Lung (tissue), 11 donors: ENCODE measurements at regions not wholly inside any gene's neighbourhood (a gene's known extent, or its start where the extent isn't known, plus 50 kb on each side); places are given as distances from the start of the nearest gene placed in this dataset.

Experiments
- ATAC-seq: fragments of 200-7000 bp; cut with Tn5 transposase; one replicate; pipeline ENCODE4 v1.9.1; 2020; ENCODE audit warnings: moderate number of reproducible peaks; ENCODE audit not compliant: insufficient read depth, low FRiP score
- DNase-seq, 3 donors: peaks; one replicate each; pipeline ENCODE4 v3.0.0-alpha.2; 2013 to 2017
- H3K27ac ChIP-seq, 2 donors: one replicate each; pipeline ENCODE4 v1.5.1; 2013; ENCODE audit warnings: mild to moderate bottlenecking in 2 of 2, moderate library complexity in 2 of 2, control low read depth in 1 of 2, inconsistent platforms in 1 of 2, low read depth in 1 of 2, low read length in 1 of 2
- H3K27me3 ChIP-seq, 3 donors: one replicate each; pipeline ENCODE4 v1.5.1; 2013; ENCODE audit warnings: low read length in 2 of 3; ENCODE audit not compliant: control insufficient read depth in 3 of 3, insufficient read depth in 3 of 3
- H3K36me3 ChIP-seq, 4 donors: one replicate each; pipeline ENCODE4 v1.5.1; 2013; ENCODE audit warnings: low read length in 4 of 4, mild to moderate bottlenecking in 1 of 4, moderate library complexity in 1 of 4; ENCODE audit not compliant: control insufficient read depth in 4 of 4, insufficient read depth in 4 of 4
- H3K4me1 ChIP-seq, 5 donors: one replicate each; pipeline ENCODE4 v1.5.1; 2013; ENCODE audit warnings: low read length in 5 of 5, mild to moderate bottlenecking in 2 of 5, moderate library complexity in 1 of 5; ENCODE audit not compliant: control insufficient read depth in 5 of 5, insufficient read depth in 5 of 5
- H3K4me3 ChIP-seq: one replicate; pipeline ENCODE4 v1.5.1; 2013; ENCODE audit warnings: mild to moderate bottlenecking, control low read depth, moderate library complexity
- H3K9ac ChIP-seq, 2 donors: one replicate each; pipeline ENCODE4 v1.5.1; 2013; ENCODE audit warnings: low read length in 2 of 2, control low read depth in 1 of 2; ENCODE audit not compliant: insufficient read depth in 1 of 2
- H3K9me3 ChIP-seq, 4 donors: one replicate each; pipeline ENCODE4 v1.5.1; 2013; ENCODE audit warnings: low read length in 3 of 4, mild to moderate bottlenecking in 1 of 4, moderate library complexity in 1 of 4; ENCODE audit not compliant: control insufficient read depth in 4 of 4, insufficient read depth in 3 of 4
- WGBS, 2 donors: extraction: QIAGEN DNeasy Blood & Tissue Kit; methylation state at CpG; one replicate each; pipeline ENCODE4 v1.1.7; 2013; 5-methylcytosine and 5-hydroxymethylcytosine counted together
- TF ChIP-seq, protein P1 (sequence below): IDR thresholded peaks from 2 replicates; pipeline ENCODE4 v1.5.1; 2012; ENCODE audit warnings: mild to moderate bottlenecking; ENCODE audit errors: control extremely low read depth, extremely low read depth
- donor health status: control.
- donor health status: control.
- donor health status: Bipolar disorder and iron deficiency.
- donor health status: healthy.
- donor health status: DM: yes; HTN: yes; CAD: no.

DNA sequence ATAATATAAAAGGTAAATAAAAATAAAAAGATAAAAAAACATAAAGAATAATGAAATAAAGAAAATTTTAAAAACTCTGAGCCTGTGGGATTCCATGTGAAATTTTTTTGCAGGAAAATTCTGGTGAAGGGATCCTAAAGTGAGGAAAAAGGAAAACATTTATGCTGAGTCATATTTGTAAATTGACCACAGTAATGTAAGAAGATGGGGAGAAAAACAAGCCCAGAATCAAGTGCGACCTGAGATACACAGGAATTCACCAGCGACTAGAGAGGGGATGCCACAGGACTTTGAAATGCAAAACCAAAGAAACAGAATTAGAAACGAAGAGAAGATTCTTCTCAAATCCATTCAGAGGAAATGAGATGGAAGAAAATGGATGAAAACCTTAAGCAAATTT is 133.8 kb upstream of the PFKP start:
- Histone ChIP-seq H3K27ac (no peak overlapping the region), H3K27me3 (peaks cover 0 to 16% (median 16%) of the 10 kb centered on the region in 3 donors), H3K36me3 (no peaks in the 10 kb centered on the region), H3K9me3 (peaks cover 0 to 8% (median 0%) of the 10 kb centered on the region in 4 donors), H3K4me3 (no peak overlapping the region), H3K9ac (no peak overlapping the region), H3K4me1 (peaks cover 0 to 3% (median 0%) of the 10 kb centered on the region in 5 donors)
- no peak for ATAC-seq
- WGBS, 2 donors, result 59 to 63% methylated on average over 3 of the region's 3 CpGs
- TF ChIP-seq, protein P1, sequence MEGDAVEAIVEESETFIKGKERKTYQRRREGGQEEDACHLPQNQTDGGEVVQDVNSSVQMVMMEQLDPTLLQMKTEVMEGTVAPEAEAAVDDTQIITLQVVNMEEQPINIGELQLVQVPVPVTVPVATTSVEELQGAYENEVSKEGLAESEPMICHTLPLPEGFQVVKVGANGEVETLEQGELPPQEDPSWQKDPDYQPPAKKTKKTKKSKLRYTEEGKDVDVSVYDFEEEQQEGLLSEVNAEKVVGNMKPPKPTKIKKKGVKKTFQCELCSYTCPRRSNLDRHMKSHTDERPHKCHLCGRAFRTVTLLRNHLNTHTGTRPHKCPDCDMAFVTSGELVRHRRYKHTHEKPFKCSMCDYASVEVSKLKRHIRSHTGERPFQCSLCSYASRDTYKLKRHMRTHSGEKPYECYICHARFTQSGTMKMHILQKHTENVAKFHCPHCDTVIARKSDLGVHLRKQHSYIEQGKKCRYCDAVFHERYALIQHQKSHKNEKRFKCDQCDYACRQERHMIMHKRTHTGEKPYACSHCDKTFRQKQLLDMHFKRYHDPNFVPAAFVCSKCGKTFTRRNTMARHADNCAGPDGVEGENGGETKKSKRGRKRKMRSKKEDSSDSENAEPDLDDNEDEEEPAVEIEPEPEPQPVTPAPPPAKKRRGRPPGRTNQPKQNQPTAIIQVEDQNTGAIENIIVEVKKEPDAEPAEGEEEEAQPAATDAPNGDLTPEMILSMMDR, result no peak
- no peak for DNase-seq

DNA sequence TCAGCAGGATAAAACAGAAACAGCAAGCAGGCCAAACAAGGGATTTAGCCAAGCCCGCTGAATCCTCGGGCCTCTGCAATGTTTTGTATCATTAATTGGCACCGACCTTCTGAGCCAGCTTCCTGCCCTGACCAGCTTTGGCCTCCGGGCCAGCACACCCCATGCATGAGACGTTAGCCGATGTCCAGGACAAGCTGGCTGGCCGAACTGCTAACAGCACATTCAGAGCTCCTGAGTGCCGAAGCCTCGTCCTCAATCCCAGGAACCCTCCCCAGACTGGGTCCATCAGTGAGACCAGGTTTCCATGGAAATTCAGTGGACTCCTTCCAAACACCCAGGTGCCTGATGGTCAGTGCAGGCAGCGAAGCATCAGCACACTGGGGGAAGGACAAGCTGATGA is 134.3 kb upstream of the PFKP start:
- 81 to 88% methylated on average over 10 of the region's 10 CpGs for WGBS, 2 donors
- Histone ChIP-seq H3K36me3 (no peaks in the 10 kb centered on the region), H3K9ac (no peak overlapping the region)

DNA sequence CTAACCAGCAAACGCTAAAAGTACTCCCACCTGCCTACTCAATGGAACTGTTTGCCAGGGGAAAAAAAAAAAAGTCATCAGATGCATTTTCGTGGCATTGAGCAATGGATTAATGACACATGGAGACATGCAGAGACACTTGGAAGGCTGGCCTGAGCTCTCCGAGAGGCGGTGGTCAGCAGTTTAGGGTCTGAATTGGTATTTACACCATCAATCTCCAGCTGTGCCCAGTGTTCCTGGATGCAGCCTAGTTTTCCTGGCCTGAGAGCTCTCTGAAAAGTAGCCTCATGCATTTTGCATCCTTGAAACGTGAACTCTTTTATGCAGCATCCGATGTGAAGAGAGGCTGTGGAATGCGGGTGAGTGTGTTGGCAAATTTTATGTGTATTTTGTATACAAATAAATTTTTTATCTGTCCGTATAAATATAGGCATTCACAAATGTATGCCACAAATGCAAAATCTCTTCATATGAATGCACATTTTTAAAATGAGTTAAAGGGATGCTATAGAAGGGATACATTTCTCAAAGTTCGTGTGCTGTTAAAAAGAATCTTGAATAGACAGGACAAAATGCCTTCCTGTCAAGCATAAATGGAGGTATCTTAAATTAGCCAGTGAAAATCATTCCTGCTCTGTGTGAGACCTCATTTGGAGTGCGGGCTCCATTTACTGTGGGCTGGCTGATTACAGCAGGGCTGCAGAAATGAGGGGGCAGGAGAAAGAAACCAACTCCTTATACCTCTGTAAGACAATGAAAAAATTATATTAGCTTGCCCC is 137.7 kb upstream of the PFKP start:
- Histone ChIP-seq H3K4me1 (peaks cover 0 to 6% (median 0%) of the 10 kb centered on the region in 5 donors), H3K4me3 (no peak overlapping the region), H3K9me3 (peaks cover 0 to 10% (median 0%) of the 10 kb centered on the region in 4 donors), H3K9ac (no peak overlapping the region), H3K27ac (no peak overlapping the region), H3K36me3 (no peaks in the 10 kb centered on the region), H3K27me3 (peaks cover 0 to 8% (median 6%) of the 10 kb centered on the region in 3 donors)
- DNase-seq (no peak), ATAC-seq (no peak)
- TF ChIP-seq, protein P1, result no peak
- WGBS, 2 donors, result 67 to 79% methylated on average over 10 of the region's 10 CpGs

More for the DNA sequence above, 134.3 kb upstream of the PFKP start:
- H3K4me3 ChIP-seq, result no peak overlapping the region
- ATAC-seq (no peak), DNase-seq (no peak)
- peaks cover 0 to 16% (median 16%) of the 10 kb centered on the region in 3 donors for H3K27me3 ChIP-seq
- H3K27ac ChIP-seq, result no peak overlapping the region
- H3K9me3 ChIP-seq, result peaks cover 0 to 11% (median 0%) of the 10 kb centered on the region in 4 donors
- peaks cover 0 to 3% (median 0%) of the 10 kb centered on the region in 5 donors for H3K4me1 ChIP-seq
- TF ChIP-seq, protein P1, result no peak
